ENCODE measurements at regions not wholly inside any gene's neighbourhood (a gene's known extent, or its start where the extent isn't known, plus 50 kb on each side); places are given as distances from the start of the nearest gene placed in this dataset.
A peak's percentile ranks its signal among the peaks of the same experiment; 100 is the strongest.

GRCh38 chr2:215750763-215751162, 262.6 kb downstream of the MREG start:
- ChIA-PET POLR2A (interaction anchor here (2.2 to 5.7 kb wide), 5 partner anchors 20 to 58 kb away, joined by 10 to 66 read pairs (median 25); no protein-coding TSS in a partner anchor), CTCF (ENCODE audit: low intra/inter-chr PET ratio, low total read pairs) (no interaction called here)
- Histone ChIP-seq H3K27me3 (ENCODE audit: control insufficient read depth in 1 of 2, insufficient read depth in 2 of 2, low read length in 2 of 2) (no peaks in the 10 kb centered on the region), H2AFZ (ENCODE audit: low read length) (no peak overlapping the region), H3K4me2 (ENCODE audit: low read depth, low read length) (no peak overlapping the region), H3K79me2 (ENCODE audit: insufficient read depth, low read length) (no peaks in the 10 kb centered on the region), H3K27ac (ENCODE audit: extremely low read length, insufficient read depth, low read length) (no peak overlapping the region), H3K4me3 (replicated peaks in 1 of 3; ENCODE audit: insufficient read depth in 1 of 3, low read depth in 2 of 3, low read length in 3 of 3) (no peak overlapping the region), H3K9ac (ENCODE audit: insufficient read depth, low read depth, low read length) (no peak overlapping the region), H4K20me1 (ENCODE audit: insufficient read depth, low read length) (no peaks in the 10 kb centered on the region), H3K9me3 (ENCODE audit: low read length) (no peaks in the 10 kb centered on the region), H3K36me3 (replicated peaks in 1 of 2; ENCODE audit: control insufficient read depth in 1 of 2, insufficient read depth in 2 of 2, low read length in 2 of 2) (no peaks in the 10 kb centered on the region), H3K4me1 (ENCODE audit: insufficient read depth, low read length) (peaks cover 86% of the 10 kb centered on the region)
- ATAC-seq (no peak), DNase-seq (ENCODE audit: low spot score) (no peak), FAIRE-seq (no peak)
- in situ Hi-C loops (cut with HindIII; ENCODE audit: extremely low pct_ligation_motif_present, low pct_unique_long_range_greater_than_20kb) (no loop called here), intact Hi-C loops (cut with micrococcal nuclease; ENCODE audit: unreplicated experiment) (no loop called here)
- no TSS peak for BruUV-seq (replicated peaks)
- 95% methylated on average over 4 of the region's 4 CpGs for WGBS (ENCODE audit: low lambda C conversion rate)
- TF ChIP-seq, protein P1, sequence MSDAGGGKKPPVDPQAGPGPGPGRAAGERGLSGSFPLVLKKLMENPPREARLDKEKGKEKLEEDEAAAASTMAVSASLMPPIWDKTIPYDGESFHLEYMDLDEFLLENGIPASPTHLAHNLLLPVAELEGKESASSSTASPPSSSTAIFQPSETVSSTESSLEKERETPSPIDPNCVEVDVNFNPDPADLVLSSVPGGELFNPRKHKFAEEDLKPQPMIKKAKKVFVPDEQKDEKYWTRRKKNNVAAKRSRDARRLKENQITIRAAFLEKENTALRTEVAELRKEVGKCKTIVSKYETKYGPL (CRISPR knock-in tag; IDR thresholded peaks at IDR 0.05), result 0 out of 2 replicates have a peak, but pooled peaks have one; percentile 31
- TF ChIP-seq, protein P2, sequence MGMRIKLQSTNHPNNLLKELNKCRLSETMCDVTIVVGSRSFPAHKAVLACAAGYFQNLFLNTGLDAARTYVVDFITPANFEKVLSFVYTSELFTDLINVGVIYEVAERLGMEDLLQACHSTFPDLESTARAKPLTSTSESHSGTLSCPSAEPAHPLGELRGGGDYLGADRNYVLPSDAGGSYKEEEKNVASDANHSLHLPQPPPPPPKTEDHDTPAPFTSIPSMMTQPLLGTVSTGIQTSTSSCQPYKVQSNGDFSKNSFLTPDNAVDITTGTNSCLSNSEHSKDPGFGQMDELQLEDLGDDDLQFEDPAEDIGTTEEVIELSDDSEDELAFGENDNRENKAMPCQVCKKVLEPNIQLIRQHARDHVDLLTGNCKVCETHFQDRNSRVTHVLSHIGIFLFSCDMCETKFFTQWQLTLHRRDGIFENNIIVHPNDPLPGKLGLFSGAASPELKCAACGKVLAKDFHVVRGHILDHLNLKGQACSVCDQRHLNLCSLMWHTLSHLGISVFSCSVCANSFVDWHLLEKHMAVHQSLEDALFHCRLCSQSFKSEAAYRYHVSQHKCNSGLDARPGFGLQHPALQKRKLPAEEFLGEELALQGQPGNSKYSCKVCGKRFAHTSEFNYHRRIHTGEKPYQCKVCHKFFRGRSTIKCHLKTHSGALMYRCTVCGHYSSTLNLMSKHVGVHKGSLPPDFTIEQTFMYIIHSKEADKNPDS (CRISPR knock-in tag; IDR thresholded peaks at IDR 0.05), result no peak
- TF ChIP-seq MAFF (IDR thresholded peaks at IDR 0.05; ENCODE audit: low read depth, low read length) (peak; percentile 78), MAFK (conservative IDR thresholded peaks at IDR 0.05 in 1 of 2, IDR thresholded peaks at IDR 0.05 in 1 of 2; ENCODE audit: low read length in 2 of 2) (peak; percentile 85 to 91)

Measured in HepG2 (cell line).